ENCODE measurements at regions not wholly inside any gene's neighbourhood (a gene's known extent, or its start where the extent isn't known, plus 50 kb on each side); places are given as distances from the start of the nearest gene placed in this dataset.

DNA sequence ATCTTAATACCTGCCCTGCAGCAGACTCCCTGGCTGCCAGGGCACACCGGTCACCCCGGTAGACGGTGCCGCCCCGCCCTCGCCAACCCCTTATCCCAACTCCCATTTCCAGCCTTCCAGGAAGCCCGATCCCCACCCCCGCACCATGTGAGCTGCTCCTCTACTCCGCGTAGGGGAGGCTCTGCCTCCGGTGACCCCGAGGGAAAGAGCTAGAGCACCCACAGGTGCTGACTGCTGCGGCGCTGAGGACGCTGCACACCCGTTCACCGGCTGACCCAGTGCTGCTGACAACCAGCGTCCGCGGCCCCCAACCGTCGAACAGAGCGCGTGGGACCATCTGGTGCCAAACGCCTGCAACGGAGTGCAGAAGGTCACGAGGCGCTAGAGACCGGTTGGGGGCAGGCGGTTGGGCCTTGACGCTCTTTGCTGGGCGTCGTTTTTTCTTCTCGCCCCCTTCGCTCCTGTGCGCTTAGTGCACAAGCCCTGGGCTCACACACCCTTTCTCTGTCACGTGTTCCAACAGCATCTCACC is 59.6 kb upstream of the ZNF599 start:
- SMC1A ChIA-PET (ENCODE audit: uncharacterized antibody, unreplicated experiment) = no interaction called here
- no peak overlapping the region for H3K9ac ChIP-seq (ENCODE audit: control insufficient read depth, insufficient read depth, low read length)
- TF ChIP-seq, protein P1, sequence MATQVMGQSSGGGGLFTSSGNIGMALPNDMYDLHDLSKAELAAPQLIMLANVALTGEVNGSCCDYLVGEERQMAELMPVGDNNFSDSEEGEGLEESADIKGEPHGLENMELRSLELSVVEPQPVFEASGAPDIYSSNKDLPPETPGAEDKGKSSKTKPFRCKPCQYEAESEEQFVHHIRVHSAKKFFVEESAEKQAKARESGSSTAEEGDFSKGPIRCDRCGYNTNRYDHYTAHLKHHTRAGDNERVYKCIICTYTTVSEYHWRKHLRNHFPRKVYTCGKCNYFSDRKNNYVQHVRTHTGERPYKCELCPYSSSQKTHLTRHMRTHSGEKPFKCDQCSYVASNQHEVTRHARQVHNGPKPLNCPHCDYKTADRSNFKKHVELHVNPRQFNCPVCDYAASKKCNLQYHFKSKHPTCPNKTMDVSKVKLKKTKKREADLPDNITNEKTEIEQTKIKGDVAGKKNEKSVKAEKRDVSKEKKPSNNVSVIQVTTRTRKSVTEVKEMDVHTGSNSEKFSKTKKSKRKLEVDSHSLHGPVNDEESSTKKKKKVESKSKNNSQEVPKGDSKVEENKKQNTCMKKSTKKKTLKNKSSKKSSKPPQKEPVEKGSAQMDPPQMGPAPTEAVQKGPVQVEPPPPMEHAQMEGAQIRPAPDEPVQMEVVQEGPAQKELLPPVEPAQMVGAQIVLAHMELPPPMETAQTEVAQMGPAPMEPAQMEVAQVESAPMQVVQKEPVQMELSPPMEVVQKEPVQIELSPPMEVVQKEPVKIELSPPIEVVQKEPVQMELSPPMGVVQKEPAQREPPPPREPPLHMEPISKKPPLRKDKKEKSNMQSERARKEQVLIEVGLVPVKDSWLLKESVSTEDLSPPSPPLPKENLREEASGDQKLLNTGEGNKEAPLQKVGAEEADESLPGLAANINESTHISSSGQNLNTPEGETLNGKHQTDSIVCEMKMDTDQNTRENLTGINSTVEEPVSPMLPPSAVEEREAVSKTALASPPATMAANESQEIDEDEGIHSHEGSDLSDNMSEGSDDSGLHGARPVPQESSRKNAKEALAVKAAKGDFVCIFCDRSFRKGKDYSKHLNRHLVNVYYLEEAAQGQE (IDR thresholded peaks at IDR 0.05; ENCODE audit: low read depth, low read length) = no peak
- TF ChIP-seq JUNB (IDR thresholded peaks at IDR 0.05) (no peak), YY1 (IDR thresholded peaks at IDR 0.05; ENCODE audit: low read depth, low read length) (no peak), MYB (IDR thresholded peaks at IDR 0.05; ENCODE audit: borderline replicate concordance, low read depth, low read length) (no peak), TBL1XR1 (IDR thresholded peaks at IDR 0.05; ENCODE audit: low read depth, low read length) (no peak), CHD2 (IDR thresholded peaks at IDR 0.05; ENCODE audit: borderline replicate concordance, low read depth, low read length) (no peak), EZH2 (IDR thresholded peaks at IDR 0.05; ENCODE audit: borderline replicate concordance, control insufficient read depth, low read depth, low read length) (no peak), MEF2B (IDR thresholded peaks at IDR 0.05; ENCODE audit: partially characterized antibody, poor library complexity, severe bottlenecking) (no peak), SMARCA5 (IDR thresholded peaks at IDR 0.05) (no peak), FOXK2 (IDR thresholded peaks at IDR 0.05) (no peak), MYC (IDR thresholded peaks at IDR 0.05; ENCODE audit: insufficient read depth, insufficient read length, insufficient replicate concordance, low read length, severe bottlenecking) (no peak)
- TF ChIP-seq, protein P2, sequence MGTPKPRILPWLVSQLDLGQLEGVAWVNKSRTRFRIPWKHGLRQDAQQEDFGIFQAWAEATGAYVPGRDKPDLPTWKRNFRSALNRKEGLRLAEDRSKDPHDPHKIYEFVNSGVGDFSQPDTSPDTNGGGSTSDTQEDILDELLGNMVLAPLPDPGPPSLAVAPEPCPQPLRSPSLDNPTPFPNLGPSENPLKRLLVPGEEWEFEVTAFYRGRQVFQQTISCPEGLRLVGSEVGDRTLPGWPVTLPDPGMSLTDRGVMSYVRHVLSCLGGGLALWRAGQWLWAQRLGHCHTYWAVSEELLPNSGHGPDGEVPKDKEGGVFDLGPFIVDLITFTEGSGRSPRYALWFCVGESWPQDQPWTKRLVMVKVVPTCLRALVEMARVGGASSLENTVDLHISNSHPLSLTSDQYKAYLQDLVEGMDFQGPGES (IDR thresholded peaks at IDR 0.05) = no peak
- TF ChIP-seq, protein P3, sequence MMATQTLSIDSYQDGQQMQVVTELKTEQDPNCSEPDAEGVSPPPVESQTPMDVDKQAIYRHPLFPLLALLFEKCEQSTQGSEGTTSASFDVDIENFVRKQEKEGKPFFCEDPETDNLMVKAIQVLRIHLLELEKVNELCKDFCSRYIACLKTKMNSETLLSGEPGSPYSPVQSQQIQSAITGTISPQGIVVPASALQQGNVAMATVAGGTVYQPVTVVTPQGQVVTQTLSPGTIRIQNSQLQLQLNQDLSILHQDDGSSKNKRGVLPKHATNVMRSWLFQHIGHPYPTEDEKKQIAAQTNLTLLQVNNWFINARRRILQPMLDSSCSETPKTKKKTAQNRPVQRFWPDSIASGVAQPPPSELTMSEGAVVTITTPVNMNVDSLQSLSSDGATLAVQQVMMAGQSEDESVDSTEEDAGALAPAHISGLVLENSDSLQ (IDR thresholded peaks at IDR 0.05) = no peak
- no peak overlapping the region for H3K4me3 ChIP-seq
- no peak overlapping the region for H2AFZ ChIP-seq (ENCODE audit: control insufficient read depth, low read depth, low read length)
- in situ Hi-C loops (cut with MboI) (no loop called here), intact Hi-C loops (cut with micrococcal nuclease; ENCODE audit: unreplicated experiment) (no loop called here)
- no peak for FAIRE-seq
- RAD21 ChIA-PET (ENCODE audit: unreplicated experiment) = no interaction called here
- WGBS (ENCODE audit: insufficient coverage, insufficient replicate concordance, low lambda C conversion rate, missing lambda C conversion rate) = 67% methylated on average over 36 of the region's 37 CpGs
- H3K79me2 ChIP-seq (ENCODE audit: control insufficient read depth, insufficient read depth, low read length) = no peaks in the 10 kb centered on the region
- no peaks in the 10 kb centered on the region for H3K36me3 ChIP-seq (ENCODE audit: control insufficient read depth in 2 of 2, insufficient read depth in 2 of 2, low read length in 1 of 2)
- no peaks in the 10 kb centered on the region for H3K27me3 ChIP-seq (replicated peaks in 1 of 2; ENCODE audit: control insufficient read depth in 2 of 2, insufficient read depth in 2 of 2, low read length in 1 of 2)
- POLR2A ChIA-PET = no interaction called here
- no TSS peak for BruUV-seq (replicated peaks)
- CTCF ChIA-PET = no interaction called here
- no peaks in the 10 kb centered on the region for H4K20me1 ChIP-seq (ENCODE audit: control insufficient read depth, insufficient read depth)
- ATAC-seq = no peak
- no peak for DNase-seq (ENCODE audit: low read depth, low spot score)
- H3K9me3 ChIP-seq (replicated peaks; ENCODE audit: control insufficient read depth, insufficient read depth, low read length) = no peaks in the 10 kb centered on the region
- H3K4me2 ChIP-seq (ENCODE audit: control insufficient read depth, insufficient read depth) = no peak overlapping the region
- no peak overlapping the region for H3K27ac ChIP-seq (ENCODE audit: control insufficient read depth, insufficient read depth)
- no peaks in the 10 kb centered on the region for H3K4me1 ChIP-seq (ENCODE audit: control insufficient read depth, insufficient read depth, low read length)

All from GM12878 (cell line).